Myocyte (in vitro differentiated cells): ENCODE measurements at regions not wholly inside any gene's neighbourhood (a gene's known extent, or its start where the extent isn't known, plus 50 kb on each side); places are given as distances from the start of the nearest gene placed in this dataset.
"Not testable (repeated sequence)": the region's sequence is repeated elsewhere in the genome, so short reads cannot be mapped to it uniquely, and the experiment has no call there.

Experiments
- DNase-seq: peaks from one replicate; pipeline ENCODE4 v3.0.0-alpha.2; 2012; ENCODE audit warnings: low read depth

DNA sequence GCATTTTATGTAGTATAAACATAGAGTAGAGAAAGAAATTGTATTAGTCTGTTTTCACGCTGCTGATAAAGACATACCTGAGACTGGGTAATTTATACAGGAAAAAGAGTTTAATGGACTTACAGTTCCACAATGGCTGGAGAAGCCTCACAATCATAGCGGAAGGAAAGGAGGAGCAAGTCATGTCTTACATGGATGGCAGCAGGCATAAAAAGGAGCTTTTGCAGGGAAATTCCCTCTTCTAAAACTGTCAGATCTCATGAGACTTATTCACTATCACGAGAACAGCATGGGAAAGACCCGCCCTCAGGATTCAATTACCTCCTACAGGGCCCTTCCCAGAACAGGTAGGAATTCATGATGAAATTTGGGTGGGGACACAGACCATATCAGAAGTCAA lies 98.1 kb downstream of the ARRDC3 start:
- DNase-seq: not testable (repeated sequence)

DNA sequence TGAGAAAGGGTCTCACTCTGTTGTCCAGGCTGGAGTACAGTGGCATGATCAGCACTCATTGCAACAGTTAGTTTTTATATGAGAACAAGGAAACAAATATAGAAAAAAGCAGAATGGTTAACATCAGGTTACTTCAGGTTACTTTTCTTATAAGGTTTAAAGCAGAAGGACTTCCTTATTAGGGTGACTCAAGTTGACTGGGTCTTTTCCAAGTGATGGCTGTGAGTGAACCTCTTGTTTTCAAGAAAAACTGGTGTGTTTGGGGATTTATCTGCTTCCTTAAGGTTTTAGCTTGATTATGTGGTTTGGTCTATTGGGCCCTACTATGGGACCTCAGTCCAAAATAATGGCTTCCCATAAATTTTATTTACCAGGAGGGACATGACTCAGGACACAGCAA lies 99.2 kb downstream of the ARRDC3 start:
- peak; percentile 53 for DNase-seq

DNA sequence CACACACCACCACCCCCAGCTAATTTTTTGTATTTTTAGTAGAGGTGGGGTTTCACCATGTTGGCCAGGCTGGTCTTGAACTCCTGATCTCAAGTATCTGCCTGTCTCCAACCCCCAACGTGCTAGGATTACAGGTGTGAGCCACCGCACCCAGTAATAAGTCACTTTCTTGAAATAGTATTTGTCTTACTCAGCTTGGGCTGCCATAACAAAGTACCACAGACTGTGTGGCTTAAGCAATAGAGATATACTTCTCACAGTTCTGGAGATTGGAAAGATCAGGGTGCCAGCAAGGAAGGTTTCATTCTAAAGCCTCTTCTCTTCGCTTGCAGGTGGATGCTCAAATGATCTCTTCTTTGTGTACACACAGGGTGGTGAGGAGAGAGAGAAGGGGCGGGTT lies 99.8 kb downstream of the ARRDC3 start:
- no peak for DNase-seq

DNA sequence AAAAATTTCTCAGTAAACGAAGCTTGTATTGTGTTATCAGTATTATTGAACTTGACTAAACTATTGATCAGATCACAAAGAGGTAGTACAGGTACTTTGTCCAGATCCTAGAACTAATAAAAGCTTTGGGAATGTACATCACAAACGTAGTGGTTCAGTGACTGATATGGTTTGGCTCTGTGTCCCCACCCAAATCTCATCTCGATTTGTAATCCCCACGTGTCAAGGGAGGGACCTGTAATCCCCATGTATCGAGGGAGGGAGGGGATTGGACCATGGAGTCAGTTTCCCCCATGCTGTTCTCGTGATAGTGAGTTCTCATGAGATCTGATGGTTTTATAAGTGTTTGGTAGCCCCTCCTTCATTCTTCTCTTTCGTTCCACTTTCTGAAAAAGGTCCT lies 100.9 kb downstream of the ARRDC3 start:
- DNase-seq: no peak

DNA sequence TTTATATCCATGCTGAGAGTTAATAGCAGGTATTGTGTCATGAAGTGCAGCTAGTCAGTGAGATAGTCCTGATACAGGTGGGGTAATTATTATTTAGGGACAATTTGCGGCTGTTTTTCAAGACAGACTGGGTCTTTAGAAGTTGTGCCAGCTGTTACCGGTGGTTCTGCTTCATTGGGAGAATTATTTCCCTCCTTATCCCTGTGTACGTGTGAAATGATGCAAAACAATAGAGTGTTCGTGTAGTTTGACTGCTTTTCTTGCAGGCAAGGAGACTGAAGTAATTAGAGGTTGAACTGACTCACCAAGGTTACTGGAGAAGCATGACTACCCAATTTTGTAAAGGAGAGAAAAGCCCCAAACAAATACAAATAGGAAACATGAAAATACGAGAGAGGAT lies 101.7 kb downstream of the ARRDC3 start:
- peak; percentile 68 for DNase-seq

DNA sequence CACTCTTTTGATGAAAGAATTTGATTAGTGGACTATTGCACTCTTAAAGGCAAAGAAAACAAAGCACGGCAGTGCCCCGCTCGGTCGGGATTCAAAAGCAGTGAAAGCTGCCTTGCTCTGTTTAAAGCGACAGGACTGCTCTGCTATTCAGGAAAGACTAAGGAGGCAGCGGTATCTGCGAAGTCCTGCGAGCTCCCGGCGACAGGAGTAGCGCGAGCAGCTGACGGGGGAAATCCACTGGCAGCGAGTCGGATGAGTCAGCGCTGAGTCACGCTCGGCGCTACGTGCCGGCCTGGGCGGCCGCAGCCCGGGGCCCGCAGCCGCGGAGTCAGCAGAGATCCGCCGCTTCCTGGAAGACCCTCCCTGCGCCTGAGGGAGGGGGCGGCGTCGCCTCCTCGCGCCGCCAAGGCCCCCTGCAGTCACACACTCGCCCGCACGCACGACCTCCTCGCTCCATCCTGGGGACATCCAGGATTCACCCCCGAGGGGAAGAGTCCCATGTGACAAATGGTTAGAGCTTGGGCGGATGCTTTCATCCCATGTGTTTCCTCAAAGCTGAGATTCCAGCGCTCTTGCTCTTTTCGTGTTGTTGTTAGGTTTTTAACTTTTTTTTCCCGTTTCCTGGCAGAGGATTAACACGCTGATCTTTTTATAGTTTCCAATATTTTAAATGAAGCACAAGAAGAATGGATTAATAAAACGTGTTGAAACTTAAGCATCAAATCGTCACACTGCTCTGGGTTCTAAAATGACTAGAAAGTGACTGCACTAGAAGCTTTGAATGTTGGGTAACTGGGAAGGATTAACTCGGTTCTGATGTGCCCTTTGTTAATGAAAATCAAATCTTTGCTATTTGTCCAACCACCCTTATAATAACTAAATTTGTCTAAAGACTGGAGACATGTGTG lies 102.5 kb downstream of the ARRDC3 start:
- peak; percentile 97 for DNase-seq

DNA sequence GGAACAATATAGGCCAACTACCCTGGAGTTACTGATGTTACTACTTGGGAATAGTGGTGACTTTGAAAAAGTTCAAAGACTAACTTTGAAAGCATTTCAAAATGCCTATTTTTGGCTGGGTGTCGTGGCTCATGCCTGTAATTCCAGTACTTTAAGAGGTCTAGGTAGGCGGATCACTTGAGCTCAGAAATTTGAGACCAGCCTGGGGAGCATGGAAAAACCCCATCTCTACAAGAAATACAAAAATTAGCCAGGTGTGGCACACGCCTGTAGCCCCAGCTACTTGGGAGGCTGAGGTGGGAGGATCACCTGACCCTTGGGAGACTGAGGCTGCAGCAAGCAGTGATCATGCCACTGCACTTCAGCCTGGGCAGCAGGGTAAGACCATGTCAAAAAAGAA lies 105.3 kb downstream of the ARRDC3 start:
- DNase-seq: no peak

DNA sequence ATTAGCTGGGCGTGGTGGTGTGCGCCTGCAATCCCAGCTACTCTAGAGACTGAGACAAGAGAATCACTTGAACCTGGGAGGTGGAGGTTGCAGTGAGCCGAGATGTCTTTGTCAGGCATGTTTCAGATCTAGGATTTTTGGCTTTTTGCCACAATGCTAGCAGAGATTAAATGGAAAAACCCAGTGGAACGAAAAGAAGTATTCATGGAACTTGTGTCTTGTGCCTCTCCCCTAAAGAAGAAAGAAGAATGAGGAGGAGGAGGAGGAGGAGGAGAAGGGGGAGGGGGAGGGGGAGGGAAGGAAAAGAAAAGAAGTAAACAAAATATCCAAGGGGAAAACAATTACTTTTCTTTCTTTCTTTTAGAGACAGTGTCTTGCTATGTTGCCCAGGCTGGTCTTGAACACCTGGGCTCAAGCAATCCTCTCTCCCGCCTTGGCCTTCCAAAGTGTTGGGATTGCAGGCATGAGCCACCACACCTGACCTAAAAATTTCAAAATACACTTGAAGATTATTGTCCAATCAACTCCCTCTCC lies 106.0 kb downstream of the ARRDC3 start:
- DNase-seq: no peak

DNA sequence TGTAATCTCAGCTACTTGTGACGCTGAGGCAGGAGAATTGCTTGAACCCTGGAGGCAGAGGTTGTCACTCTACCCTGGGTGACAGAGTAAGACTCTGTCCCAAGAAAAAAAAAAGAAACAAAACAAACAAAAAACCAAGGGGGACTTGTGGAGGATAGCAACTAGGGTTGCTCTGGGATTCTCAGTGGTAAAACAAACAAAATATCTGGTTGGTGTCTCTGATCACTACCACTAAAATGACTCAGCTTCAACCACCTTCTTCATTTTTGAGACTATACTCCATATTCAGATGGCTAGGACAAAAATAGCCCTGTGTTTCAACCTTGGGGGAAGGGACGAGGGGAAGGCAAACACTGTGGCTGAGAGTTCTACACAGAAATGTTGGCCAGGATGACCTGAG lies 110.3 kb downstream of the ARRDC3 start:
- peak; percentile 45 for DNase-seq

DNA sequence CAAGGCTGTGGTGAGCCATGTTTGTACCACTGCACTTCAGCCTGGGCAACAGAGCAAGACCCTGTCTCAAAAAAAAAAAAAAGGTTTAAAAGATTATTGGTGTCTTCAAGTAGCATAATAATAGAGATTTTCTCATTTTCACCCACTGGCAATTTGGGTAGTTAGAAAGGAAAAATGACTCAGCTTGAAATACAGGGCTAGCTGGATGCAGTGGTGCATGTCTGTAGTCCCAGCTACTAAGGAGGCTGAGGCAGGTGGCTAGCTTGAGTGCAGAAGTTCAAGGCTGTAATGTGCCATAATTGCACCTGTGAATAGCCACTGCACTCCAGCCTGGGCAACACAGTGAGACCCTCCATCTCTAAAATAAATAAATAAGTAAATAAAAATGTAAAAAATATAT lies 111.1 kb downstream of the ARRDC3 start:
- no peak for DNase-seq

DNA sequence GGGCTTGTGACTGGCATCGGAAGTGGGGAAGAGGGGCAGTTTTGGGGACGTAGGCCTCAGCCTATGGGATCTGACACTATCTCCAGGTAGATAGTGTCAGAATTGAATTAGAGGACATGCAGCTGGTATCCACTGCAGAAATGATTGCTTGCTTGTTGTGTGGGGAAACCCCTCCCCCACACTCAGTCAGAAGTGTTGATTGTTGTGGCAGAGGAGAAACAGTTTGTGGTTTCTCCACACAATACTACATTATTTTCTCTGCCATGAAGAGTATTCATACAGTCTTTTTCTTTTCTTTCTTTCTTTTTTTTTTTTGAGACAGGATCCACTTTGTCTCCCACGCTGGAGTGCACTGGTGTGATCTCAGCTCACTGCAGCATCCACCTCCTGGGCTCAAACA lies 113.9 kb downstream of the ARRDC3 start:
- DNase-seq: no peak

DNA sequence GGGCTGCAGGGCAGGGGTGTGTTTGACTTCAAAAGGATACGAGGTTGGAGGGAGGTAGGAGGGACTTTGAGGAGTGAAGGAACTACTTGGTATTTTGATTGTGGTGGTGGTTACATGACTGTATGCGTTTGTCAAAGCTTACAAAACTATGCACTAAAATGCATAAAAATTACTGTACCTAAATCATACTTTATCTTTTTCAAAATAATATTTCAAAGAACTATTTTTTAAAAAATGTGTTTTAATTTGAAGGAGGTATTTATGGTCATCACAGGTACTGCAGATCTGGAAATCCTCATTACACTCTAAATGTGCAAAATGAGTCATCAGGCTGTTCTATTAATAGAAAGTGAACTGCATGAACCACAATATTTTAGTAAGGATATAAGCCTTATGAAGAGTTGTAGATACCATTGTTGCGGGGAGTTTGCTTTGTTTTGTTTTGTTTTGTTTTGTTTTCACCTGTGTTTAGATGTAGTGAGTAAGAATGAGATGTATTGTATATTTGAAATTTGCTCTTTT lies 116.9 kb downstream of the ARRDC3 start:
- peak; percentile 74 for DNase-seq

DNA sequence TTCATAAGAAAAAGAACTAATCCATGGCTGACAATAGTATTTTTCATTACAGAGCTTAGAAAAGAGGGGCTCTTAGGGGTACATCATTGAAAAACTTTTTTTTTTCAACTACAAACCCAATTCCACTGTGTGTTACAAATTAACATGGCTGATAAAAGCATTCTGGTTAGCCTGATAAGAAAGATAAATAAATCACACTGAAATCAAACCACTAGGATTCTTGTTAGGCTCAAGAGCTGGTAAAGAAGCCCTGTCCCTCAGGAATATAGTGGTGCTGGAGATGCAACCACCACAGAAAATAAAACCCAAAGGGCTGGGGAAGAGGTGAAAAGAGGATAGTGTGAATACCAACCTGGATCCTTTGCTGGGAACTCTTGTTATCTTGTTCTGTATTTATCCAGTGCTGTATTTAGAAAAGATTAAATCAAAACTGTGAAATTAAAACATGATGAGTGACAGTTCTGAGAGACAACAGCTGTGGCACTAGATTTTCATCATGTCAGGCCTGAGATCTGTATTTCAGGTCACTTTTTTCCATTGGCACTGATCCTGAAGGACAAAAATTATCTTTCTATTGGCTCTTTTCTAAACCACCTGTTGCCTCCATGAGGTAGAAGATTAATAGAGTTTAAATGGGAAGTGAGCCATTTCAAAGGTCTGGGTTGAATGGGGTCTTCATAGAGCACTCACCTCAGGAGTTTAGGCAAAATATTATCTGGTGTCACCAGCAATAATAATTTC lies 118.6 kb downstream of the ARRDC3 start:
- DNase-seq: peak; percentile 60

DNA sequence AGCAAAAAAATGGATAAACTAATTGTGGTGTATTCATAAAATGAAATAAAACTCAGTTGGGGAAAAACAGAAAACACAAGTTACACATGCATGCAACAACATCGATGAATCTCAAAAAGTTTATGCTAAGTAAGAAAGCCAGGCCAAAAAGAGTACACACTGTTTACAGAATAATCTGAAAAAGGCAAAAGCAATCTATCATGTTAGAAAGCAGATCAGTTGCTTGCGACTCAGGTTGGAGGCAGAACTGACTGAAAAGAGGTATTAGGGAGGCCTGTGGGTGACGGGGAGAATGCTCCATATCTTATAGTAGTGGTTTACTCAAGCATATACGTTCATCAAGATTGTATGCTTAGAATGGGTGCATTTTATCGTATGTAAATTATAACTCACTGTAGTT lies 119.2 kb downstream of the ARRDC3 start:
- DNase-seq: no peak

DNA sequence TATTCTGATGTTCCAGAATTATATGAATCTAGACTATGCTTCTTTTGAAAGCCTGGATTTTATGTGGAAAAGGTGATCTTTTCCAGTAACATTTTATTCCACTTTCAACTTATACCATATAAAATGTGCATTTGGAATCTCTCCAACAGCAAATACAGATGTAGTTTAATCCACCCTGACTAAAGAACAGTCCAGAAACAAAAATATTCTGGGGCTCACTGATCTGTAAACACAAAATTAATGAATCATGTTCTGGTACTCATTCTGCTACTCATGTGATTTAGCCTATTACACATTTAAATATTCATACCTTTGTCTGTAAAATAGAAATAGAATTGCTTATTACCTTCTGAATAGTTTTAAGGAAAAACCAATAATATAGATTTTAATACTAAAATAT lies 125.8 kb downstream of the ARRDC3 start:
- no peak for DNase-seq

DNA sequence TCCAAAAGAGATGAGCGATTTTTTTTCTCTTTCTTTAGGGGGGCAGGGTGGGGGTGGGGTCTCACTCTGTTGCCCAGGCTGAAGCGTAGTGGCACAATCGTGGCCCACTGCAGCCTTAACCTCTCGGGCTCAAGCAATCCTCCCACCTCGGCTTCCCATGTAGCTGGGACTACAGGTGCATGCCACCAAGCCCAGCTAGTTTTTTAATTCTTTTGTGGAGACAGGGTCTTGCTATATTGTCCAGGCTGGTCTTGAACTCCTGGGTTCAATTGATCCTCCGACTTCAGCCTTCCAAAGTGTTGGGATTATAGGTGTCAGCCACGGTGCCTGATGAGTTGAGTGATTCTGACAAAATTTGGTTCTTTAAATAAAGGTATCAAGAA lies 127.0 kb downstream of the ARRDC3 start:
- no peak for DNase-seq

DNA sequence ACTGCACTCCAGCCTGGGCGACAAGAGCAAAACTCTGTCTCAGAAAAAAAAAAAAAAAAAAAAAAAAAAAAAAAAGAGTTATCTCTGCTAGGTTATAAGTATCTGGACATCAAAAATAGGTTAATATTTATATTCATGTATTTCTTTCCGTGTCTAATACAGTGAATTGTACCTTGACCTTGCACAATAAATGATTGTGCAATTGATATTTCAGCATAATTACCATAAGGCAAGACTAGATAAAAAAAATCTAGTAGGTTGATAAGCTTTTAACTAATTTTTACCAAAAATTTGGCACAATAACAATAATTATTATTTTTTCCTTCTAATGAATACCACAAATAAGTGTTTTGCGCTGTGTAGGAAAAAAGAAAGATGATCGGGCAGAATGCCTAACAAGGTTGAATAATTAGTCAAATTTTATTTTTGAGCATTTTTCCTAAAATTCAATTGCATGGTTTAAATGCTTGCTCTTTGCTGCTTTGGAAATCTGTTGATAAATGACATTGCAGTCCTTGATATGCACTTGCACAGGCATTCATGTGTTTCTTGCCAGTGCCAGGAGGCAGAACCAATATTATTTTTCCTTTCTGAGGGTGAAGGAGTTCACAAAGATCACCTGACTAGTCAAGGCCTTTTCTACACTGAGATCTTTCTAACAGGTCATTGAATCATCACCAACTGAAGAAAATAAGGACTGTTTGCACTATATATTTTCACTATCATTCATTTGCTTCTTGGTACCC lies 127.5 kb downstream of the ARRDC3 start:
- DNase-seq: no peak

DNA sequence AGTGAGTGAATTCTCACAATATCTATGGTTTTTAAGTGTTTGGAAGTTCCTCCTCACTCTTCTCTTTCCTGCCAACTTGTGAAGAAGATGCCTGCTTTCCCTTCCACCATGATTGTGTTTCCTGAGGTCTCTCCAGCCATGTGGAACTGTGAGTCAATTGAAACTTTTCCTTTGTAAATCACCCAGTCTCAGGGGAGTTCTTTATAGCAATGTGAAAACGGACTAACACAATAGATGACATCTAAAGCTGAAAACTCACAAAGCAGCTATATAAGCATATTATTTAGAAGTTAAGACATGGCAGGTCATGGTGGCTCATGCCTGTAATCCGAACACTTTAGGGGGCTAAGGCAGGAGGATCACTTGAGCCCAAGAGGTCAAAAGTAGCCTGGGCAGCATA lies 130.2 kb downstream of the ARRDC3 start:
- no peak for DNase-seq

DNA sequence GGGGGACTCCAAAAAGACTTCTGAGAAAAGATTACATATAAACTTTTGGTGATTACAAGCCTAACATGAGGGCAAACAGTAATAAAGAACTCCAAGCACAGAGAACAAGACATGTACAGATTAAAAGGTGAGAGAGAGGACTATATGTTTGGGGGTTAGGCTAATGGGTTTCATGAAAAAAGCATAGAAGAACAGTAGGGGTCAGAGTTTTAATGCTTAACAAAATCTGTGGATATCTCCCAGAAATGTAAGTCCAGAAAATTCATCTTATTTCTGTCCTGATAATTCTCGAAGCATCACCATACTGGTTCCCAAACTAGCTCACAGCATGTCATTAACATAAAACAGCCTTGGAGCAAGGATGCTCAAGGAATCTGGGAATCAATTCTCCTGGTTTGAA lies 137.2 kb downstream of the ARRDC3 start:
- no peak for DNase-seq

DNA sequence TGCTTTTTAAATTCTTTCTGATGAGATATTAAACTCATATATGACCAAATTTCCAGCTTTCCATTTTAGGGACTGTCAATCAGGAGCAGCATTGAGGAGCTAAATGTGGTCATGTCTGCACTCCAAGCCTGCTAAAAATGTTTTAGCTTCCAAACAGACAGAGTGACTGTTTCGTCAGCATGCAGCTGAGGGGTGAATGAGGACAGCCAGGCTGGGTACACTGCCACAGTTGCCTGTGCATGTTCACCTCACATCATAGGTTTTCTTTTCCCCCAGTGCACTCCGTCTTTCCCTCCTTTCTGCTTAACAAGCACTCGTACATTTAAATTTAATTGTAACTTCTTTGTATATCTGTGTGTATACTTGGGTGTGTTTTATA lies 138.1 kb downstream of the ARRDC3 start:
- DNase-seq: peak; percentile 43

DNA sequence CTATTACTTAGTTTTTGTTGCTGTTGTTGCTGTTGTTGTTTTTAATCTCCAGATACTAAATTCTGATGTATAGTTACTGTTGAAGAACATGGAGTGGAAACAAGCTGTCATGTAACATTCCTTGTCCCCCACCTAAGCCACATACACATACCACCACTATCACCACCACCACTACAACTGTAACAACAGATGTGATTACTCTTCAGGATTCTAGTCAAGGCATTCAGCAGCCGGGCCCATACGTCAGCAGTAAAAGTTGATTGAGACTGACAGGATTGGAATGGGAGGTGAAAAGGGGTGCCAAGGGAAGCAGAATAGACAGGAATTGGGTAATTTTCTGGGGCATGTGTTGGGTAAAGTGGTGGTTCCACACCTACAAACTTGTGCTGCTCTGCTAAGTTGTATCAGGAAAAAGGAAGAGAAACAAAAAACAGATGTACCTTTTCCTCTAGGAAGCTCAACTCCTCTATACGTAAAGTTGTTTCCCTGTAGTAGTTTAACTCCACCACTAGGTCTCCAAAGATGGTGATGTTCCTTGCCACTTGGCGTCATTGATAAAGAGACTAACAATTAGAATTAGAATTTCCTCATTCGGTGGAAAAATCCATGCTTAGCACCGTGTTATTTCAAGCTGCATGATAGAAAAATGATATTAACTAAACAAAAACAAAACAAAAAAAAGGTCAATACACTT lies 138.6 kb downstream of the ARRDC3 start:
- peak; percentile 39 for DNase-seq
